HCT116 (cell line): ENCODE measurements at regions not wholly inside any gene's neighbourhood (a gene's known extent, or its start where the extent isn't known, plus 50 kb on each side); places are given as distances from the start of the nearest gene placed in this dataset.

Experiments
- CTCF ChIP-seq, 3 experiments: fragments of 200-600 bp in 1 of 3; sonication (generic) in 1 of 3; IDR thresholded peaks in 2 of 3; conservative IDR thresholded peaks in 1 of 3; 2 replicates each; pipeline ENCODE4 v1.5.1; 2012 to 2017; ENCODE audit warnings: low read depth in 2 of 3, low read length in 2 of 3, antibody characterized with exemption in 1 of 3, borderline replicate concordance in 1 of 3, control low read depth in 1 of 3, mild to moderate bottlenecking in 1 of 3, mixed read lengths in 1 of 3, mixed run types in 1 of 3, moderate library complexity in 1 of 3; ENCODE audit not compliant: insufficient read depth in 1 of 3
- EZH2 ChIP-seq: fragments of 200-600 bp; sonication (generic); IDR thresholded peaks from 2 replicates; pipeline ENCODE4 v1.6.1; 2017; ENCODE audit warnings: antibody characterized with exemption, mixed run types
- POLR2A ChIP-seq: IDR thresholded peaks from 2 replicates; pipeline ENCODE4 v1.7.0; 2011; ENCODE audit warnings: borderline replicate concordance; ENCODE audit not compliant: insufficient read depth, insufficient read length; ENCODE audit errors: extremely low read depth
- REST ChIP-seq: IDR thresholded peaks from 2 replicates; pipeline ENCODE4 v1.6.1; 2012; ENCODE audit warnings: low read depth
- TCF7L2 ChIP-seq: IDR thresholded peaks from 2 replicates; pipeline ENCODE4 v1.7.0; 2011; ENCODE audit warnings: borderline replicate concordance, inconsistent platforms; ENCODE audit not compliant: insufficient read depth, insufficient read length; ENCODE audit errors: extremely low read depth

GRCh38 chr14:85912141-85912540 is 382.2 kb downstream of the FLRT2 start:
- TF ChIP-seq CTCF (IDR thresholded peaks at IDR 0.05 in 2 of 3, conservative IDR thresholded peaks at IDR 0.05 in 1 of 3; ENCODE audit: borderline replicate concordance in 1 of 3, insufficient read depth in 1 of 3, low read depth in 2 of 3, low read length in 2 of 3) (no peak), EZH2 (no peak), POLR2A (no peak), TCF7L2 (no peak), REST (no peak)
